ENCODE measurements at regions not wholly inside any gene's neighbourhood (a gene's known extent, or its start where the extent isn't known, plus 50 kb on each side); places are given as distances from the start of the nearest gene placed in this dataset.

DNA sequence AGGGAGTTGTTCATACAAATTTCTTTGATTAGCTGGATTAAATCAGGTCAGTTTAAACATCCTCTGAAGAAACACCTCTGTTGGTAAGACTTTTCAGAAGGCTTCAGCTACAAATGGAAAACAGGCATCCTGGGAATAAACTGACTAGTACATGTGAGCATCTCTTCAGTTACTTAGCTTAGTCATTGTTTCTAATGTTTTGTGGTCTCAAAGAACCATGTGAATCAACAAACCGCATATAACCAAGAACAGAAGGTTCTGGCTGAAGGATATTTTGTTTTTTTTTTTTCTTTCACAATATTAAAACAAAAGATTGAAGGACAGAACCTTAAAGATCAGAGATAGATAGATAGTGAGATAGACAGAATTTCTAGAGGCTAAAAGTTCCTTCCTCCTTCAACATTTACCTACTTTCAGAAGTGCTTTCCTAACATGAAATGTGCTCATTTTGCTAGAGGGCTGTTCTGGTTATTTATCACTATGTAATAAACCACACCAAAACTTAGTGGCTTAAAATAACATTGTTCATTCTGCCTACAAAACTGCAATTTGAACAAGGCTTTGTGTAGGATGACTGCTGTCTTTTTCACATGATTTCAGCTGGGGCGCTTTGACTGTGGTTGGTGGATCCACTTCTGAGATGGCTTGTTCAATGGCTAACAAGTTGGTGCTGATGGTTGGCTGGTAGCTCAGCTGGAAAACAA is 119.8 kb upstream of the PTGFR start:
- H3K27ac ChIP-seq: no peak overlapping the region
- H3K36me3 ChIP-seq (replicated peaks in 1 of 2): no peaks in the 10 kb centered on the region
- no peaks in the 10 kb centered on the region for H3K4me1 ChIP-seq (replicated peaks in 1 of 2)
- no peak for DNase-seq
- no peaks in the 10 kb centered on the region for H3K9me3 ChIP-seq (replicated peaks in 1 of 3)
- no peaks in the 10 kb centered on the region for H3K27me3 ChIP-seq
- H3K4me3 ChIP-seq: no peak overlapping the region
- intact Hi-C loops (cut with DNase I): no loop called here
- TF ChIP-seq, protein P1, sequence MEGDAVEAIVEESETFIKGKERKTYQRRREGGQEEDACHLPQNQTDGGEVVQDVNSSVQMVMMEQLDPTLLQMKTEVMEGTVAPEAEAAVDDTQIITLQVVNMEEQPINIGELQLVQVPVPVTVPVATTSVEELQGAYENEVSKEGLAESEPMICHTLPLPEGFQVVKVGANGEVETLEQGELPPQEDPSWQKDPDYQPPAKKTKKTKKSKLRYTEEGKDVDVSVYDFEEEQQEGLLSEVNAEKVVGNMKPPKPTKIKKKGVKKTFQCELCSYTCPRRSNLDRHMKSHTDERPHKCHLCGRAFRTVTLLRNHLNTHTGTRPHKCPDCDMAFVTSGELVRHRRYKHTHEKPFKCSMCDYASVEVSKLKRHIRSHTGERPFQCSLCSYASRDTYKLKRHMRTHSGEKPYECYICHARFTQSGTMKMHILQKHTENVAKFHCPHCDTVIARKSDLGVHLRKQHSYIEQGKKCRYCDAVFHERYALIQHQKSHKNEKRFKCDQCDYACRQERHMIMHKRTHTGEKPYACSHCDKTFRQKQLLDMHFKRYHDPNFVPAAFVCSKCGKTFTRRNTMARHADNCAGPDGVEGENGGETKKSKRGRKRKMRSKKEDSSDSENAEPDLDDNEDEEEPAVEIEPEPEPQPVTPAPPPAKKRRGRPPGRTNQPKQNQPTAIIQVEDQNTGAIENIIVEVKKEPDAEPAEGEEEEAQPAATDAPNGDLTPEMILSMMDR (IDR thresholded peaks at IDR 0.05): no peak
- no peak for TF ChIP-seq POLR2A (IDR thresholded peaks at IDR 0.05)
- 57 to 73% (median 69%) methylated on average over 2 of the region's 2 CpGs for whole genome bisulfite sequencing, 4 donors

DNA sequence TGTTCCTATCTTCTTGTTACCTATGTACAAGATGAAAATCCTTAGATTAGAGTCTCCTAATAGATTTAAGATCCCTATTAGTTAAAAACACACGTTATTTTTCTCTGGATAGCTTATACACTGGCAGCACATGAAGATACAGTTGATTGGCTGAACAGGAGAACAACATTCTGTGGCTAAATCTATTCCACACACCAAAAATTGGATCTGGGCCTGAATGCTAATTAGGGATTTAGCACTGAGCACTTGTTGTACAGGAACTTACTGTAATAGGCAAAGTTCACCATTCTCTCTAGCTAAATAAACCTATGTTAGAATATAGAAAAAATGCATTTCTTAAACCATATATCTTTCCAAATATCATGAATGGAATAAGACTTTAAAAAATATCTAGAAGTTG is 117.1 kb upstream of the PTGFR start:
- TF ChIP-seq, protein P1 (IDR thresholded peaks at IDR 0.05): no peak
- TF ChIP-seq POLR2A (IDR thresholded peaks at IDR 0.05): no peak
- Histone ChIP-seq H3K27ac (no peak overlapping the region), H3K4me3 (no peak overlapping the region), H3K27me3 (no peaks in the 10 kb centered on the region), H3K9me3 (replicated peaks in 1 of 3) (no peaks in the 10 kb centered on the region), H3K36me3 (replicated peaks in 1 of 2) (no peaks in the 10 kb centered on the region), H3K4me1 (replicated peaks in 1 of 2) (no peaks in the 10 kb centered on the region)
- WGBS, 4 donors: 37 to 68% (median 48%) methylated on average over 1 of the region's 1 CpG
- intact Hi-C loops (cut with DNase I): no loop called here
- no peak for DNase-seq

DNA sequence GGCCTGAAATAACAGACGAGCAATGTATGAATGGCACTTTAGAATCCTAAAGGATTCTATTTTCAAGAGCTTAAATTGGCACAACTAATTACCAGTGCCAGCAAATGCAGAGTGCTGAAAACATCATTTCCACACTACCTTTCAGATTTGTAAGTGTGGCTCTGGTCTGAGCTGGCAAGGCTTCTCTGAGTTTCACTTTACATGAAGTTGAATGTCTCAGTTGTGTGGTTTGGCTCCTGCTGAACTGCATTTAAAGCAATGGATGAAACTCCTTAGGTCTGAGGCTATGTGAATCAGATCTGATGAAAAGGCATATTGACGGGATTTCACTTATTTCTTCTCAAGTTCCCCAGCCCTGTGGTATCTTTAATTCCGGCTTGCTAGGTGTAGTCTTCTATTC is 114.8 kb upstream of the PTGFR start:
- no peaks in the 10 kb centered on the region for H3K9me3 ChIP-seq (replicated peaks in 1 of 3)

DNA sequence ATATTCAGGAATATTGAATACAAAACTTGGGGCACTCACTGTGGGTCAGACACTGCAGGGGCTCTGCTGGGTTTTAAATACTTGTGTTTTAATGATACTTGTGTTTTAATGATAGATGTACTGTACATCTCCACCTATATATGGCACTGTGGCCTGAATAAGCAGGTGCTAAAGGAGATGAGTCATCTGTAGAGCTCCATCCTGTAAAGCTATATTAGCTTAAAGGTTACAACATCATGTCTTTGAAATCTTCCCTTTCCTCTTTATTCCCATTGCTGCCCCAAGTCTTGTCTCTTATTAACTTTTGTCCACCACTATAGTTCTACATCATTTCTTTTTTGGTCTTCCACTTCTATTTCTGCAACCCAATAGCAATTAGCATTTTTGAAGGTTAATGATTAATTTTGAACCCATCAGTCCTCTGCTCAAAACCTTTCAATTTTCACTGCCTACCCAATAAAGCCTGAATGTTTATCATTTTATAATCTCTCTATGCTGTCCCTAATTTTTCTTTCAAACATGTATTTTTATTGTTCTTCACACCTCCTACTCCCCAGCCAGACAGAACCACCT is 113.3 kb upstream of the PTGFR start:
- Histone ChIP-seq H3K27me3 (no peaks in the 10 kb centered on the region), H3K9me3 (replicated peaks in 1 of 3) (no peaks in the 10 kb centered on the region), H3K27ac (no peak overlapping the region), H3K4me1 (replicated peaks in 1 of 2) (no peaks in the 10 kb centered on the region), H3K4me3 (no peak overlapping the region), H3K36me3 (replicated peaks in 1 of 2) (no peaks in the 10 kb centered on the region)
- no peak for TF ChIP-seq POLR2A (IDR thresholded peaks at IDR 0.05)
- TF ChIP-seq, protein P1 (IDR thresholded peaks at IDR 0.05): no peak
- intact Hi-C loops (cut with DNase I): no loop called here
- DNase-seq: no peak

More for the DNA sequence above, 114.8 kb upstream of the PTGFR start:
- Histone ChIP-seq H3K27ac (no peak overlapping the region), H3K27me3 (no peaks in the 10 kb centered on the region), H3K36me3 (replicated peaks in 1 of 2) (no peaks in the 10 kb centered on the region), H3K4me1 (replicated peaks in 1 of 2) (no peaks in the 10 kb centered on the region), H3K4me3 (no peak overlapping the region)
- intact Hi-C loops (cut with DNase I): no loop called here
- 73 to 81% (median 75%) methylated on average over 3 of the region's 3 CpGs for WGBS, 4 donors
- no peak for DNase-seq
- TF ChIP-seq POLR2A (IDR thresholded peaks at IDR 0.05): no peak
- TF ChIP-seq, protein P1 (IDR thresholded peaks at IDR 0.05): no peak

Measured in adrenal gland (tissue), 9 donors.